ENCODE measurements at regions not wholly inside any gene's neighbourhood (a gene's known extent, or its start where the extent isn't known, plus 50 kb on each side); places are given as distances from the start of the nearest gene placed in this dataset.

DNA sequence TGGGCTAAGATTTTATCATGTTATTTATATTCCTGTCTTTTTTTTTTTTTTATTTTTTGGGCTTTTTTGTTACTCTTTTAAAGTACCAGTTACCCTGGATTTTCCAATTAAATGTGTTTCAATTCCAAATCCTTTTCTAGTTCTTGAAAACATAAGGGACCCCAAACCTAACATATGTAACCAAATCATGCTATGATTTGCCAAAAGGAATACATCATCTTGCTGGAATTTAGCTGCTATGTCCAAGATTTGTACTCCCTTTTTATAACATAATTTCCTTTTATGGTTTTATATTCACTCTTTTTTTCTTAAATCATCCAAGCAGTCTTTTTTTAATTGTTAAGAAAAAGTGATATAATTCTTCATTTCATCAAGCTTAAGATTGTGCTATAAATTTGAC is 60.9 kb upstream of the DSEL start:
- H3K9me3 ChIP-seq (ENCODE audit: control extremely low read depth in 1 of 5, control insufficient read depth in 4 of 5, insufficient read depth in 2 of 5, low read depth in 1 of 5, low read length in 4 of 5), result no peaks in the 10 kb centered on the region
- peaks cover 0 to 2% (median 0%) of the 10 kb centered on the region in 5 experiments for H3K27me3 ChIP-seq (replicated peaks in 2 of 5; ENCODE audit: control insufficient read depth in 4 of 5, insufficient read depth in 5 of 5, low read length in 4 of 5)
- no peaks in the 10 kb centered on the region for H3K36me3 ChIP-seq (ENCODE audit: control insufficient read depth in 4 of 4, insufficient read depth in 4 of 4, low read length in 3 of 4)
- H3K4me3 ChIP-seq (ENCODE audit: control insufficient read depth in 1 of 7, extremely low read depth in 1 of 7, insufficient read depth in 4 of 7, low read depth in 2 of 7, low read length in 6 of 7), result no peak overlapping the region
- CTCF ChIA-PET, result interaction anchor here (0.7 kb wide), 1 partner anchor 1591 kb away, joined by 3 read pairs; no protein-coding TSS in a partner anchor
- no peaks in the 10 kb centered on the region for H3K4me1 ChIP-seq (ENCODE audit: control extremely low read depth in 1 of 4, control insufficient read depth in 4 of 4, insufficient read depth in 4 of 4, low read length in 3 of 4)
- no peak overlapping the region for H3K27ac ChIP-seq (ENCODE audit: insufficient read depth in 1 of 2, low read depth in 1 of 2, low read length in 2 of 2, poor library complexity in 1 of 2, severe bottlenecking in 2 of 2)
- POLR2A ChIA-PET, result no interaction called here
- no peak for DNase-seq

DNA sequence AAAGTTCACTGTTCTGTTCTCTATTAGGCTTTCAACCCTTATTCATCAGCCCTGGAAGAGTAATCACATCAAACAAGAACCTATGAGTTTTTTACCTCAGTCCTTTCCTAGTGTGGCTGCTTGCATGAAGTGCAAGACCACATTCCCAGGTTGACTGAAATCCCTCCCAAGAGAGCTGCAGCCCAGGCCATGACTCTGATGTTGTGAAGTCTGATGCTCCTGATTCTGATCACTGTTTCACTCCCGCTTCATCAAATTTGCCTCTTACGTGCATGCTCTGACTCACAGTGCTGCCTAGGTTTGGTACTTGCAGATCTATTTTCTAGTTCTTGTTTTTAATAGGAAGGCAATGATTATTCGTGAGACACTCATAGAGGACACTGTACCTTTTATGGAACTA is 58.2 kb upstream of the DSEL start:
- Histone ChIP-seq H3K27me3 (replicated peaks in 2 of 5; ENCODE audit: control insufficient read depth in 4 of 5, insufficient read depth in 5 of 5, low read length in 4 of 5) (no peaks in the 10 kb centered on the region), H3K4me1 (ENCODE audit: control extremely low read depth in 1 of 4, control insufficient read depth in 4 of 4, insufficient read depth in 4 of 4, low read length in 3 of 4) (no peaks in the 10 kb centered on the region), H3K9me3 (ENCODE audit: control extremely low read depth in 1 of 5, control insufficient read depth in 4 of 5, insufficient read depth in 2 of 5, low read depth in 1 of 5, low read length in 4 of 5) (no peaks in the 10 kb centered on the region), H3K4me3 (ENCODE audit: control insufficient read depth in 1 of 7, extremely low read depth in 1 of 7, insufficient read depth in 4 of 7, low read depth in 2 of 7, low read length in 6 of 7) (no peak overlapping the region), H3K36me3 (ENCODE audit: control insufficient read depth in 4 of 4, insufficient read depth in 4 of 4, low read length in 3 of 4) (no peaks in the 10 kb centered on the region), H3K27ac (ENCODE audit: insufficient read depth in 1 of 2, low read depth in 1 of 2, low read length in 2 of 2, poor library complexity in 1 of 2, severe bottlenecking in 2 of 2) (no peak overlapping the region)
- POLR2A ChIA-PET, result no interaction called here
- 89% methylated on average over 3 of the region's 3 CpGs for WGBS (ENCODE audit: insufficient coverage)
- CTCF ChIA-PET, result no interaction called here
- DNase-seq, result no peak

DNA sequence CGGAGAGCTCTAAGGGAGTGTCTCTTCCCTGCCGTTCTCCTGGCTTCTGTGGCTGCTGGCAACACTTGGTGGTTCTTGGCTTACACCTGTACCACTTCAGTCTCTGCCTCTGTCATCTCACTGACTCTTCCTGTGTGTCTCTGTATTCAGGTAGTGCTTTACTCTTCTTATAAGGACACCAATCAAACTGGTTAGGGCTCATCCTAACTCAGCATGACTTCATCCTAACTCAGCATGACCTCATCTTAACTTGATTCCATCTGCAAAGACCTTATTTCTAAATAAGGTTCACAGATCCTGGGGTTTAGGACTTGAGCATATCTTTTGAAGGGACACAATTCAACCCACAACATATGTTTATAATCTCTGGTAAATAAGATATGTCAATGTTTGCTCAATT is 51.6 kb upstream of the DSEL start:
- Histone ChIP-seq H3K4me1 (ENCODE audit: control extremely low read depth in 1 of 4, control insufficient read depth in 4 of 4, insufficient read depth in 4 of 4, low read length in 3 of 4) (no peaks in the 10 kb centered on the region), H3K4me3 (ENCODE audit: control insufficient read depth in 1 of 7, extremely low read depth in 1 of 7, insufficient read depth in 4 of 7, low read depth in 2 of 7, low read length in 6 of 7) (no peak overlapping the region), H3K27ac (ENCODE audit: insufficient read depth in 1 of 2, low read depth in 1 of 2, low read length in 2 of 2, poor library complexity in 1 of 2, severe bottlenecking in 2 of 2) (no peak overlapping the region), H3K27me3 (replicated peaks in 2 of 5; ENCODE audit: control insufficient read depth in 4 of 5, insufficient read depth in 5 of 5, low read length in 4 of 5) (no peaks in the 10 kb centered on the region), H3K9me3 (ENCODE audit: control extremely low read depth in 1 of 5, control insufficient read depth in 4 of 5, insufficient read depth in 2 of 5, low read depth in 1 of 5, low read length in 4 of 5) (no peaks in the 10 kb centered on the region), H3K36me3 (ENCODE audit: control insufficient read depth in 4 of 4, insufficient read depth in 4 of 4, low read length in 3 of 4) (no peaks in the 10 kb centered on the region)
- WGBS (ENCODE audit: insufficient coverage), result 62% methylated on average over 2 of the region's 2 CpGs
- CTCF ChIA-PET, result no interaction called here
- DNase-seq, result no peak
- POLR2A ChIA-PET, result no interaction called here
